Activated T-cell treated with anti-CD3 and anti-CD28 coated beads, Interleukin-2, amount 50 U/mL, for 48 hours (primary cell): ENCODE measurements at regions not wholly inside any gene's neighbourhood (a gene's known extent, or its start where the extent isn't known, plus 50 kb on each side); places are given as distances from the start of the nearest gene placed in this dataset.
"Not testable (repeated sequence)": the region's sequence is repeated elsewhere in the genome, so short reads cannot be mapped to it uniquely, and the experiment has no call there.

Experiments
- DNase-seq, 2 experiments: peaks; one replicate each; pipeline ENCODE4 v3.0.0-alpha.2; 2020

DNA sequence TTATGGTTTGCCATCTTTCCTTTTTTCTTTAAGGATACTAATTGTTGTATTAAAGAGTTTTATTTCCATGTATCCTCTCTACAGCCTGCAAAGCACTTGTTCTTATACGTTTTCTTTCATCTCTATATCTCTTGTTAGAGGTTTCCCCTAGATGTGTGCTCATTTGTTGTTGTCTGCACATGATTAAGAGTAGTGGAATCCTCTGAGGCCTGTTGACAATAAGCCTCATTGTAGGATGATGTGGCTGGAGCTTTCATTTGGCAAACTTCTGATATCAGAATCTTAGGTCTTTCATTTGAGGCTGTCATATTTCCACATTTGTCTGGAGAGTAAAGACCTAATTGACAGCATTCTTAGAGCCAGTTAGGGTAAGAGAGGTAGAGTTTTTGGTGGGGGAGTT is 506.0 kb downstream of the DIPK2A start:
- no peak for DNase-seq

DNA sequence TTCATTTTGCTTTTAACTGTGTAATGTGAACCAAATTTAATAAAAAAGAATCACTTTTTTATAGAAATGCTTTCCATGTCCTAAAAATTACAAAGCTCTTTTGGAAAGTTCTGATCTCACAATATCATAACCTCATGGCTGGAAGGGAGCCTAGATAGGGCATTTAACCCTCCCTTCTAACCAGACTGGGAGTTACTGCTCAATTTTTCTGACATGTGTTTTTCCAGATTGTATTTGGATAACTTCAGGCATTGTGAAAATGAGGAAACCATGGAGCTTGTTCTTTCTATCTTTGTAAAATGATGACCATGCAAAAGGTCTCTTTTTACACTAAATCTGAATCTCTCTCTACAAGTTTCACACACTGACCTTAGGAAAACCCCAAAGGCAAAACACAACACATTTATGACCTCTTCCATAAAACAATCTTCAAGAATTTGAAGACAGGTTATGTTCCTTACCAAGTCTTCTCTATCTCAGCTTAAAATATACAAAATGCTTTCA is 508.8 kb downstream of the DIPK2A start:
- DNase-seq: no peak

DNA sequence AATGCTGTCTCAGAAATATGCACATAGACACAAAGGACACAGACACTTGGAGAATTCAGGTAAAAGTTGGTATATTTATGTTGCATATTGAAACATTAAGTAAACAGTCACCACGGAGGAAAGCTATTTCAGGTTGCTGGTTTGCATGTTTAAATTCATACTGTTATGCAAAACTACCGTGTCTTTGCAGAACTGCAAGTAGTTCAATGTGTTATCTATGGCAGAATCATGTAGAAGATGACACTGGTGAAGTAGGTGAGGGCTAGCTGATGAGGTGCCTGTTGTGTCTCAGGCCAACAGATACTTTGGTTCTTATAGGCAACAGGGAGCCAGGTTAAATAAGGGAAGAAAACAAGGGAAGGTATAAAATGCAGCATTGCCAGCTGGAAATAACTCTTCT is 511.3 kb downstream of the DIPK2A start:
- DNase-seq: no peak

DNA sequence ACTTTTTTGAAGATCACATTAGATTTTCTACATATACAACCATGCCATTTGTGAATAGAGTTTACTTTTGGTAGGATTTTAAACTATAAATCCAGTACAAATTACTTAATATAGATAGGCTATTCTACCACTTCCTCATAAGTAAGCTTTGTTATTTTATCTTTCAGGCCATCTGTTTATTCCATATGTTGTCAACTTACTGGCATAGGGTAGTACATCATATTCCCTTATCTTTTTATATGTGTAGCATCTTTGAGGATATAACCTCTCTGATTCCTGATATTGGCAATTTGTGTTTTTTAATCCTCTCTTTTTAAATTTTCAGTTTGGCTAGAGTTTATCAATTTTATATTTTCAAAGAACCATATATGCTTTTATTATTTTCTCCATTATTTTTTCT is 515.4 kb downstream of the DIPK2A start:
- no peak for DNase-seq

DNA sequence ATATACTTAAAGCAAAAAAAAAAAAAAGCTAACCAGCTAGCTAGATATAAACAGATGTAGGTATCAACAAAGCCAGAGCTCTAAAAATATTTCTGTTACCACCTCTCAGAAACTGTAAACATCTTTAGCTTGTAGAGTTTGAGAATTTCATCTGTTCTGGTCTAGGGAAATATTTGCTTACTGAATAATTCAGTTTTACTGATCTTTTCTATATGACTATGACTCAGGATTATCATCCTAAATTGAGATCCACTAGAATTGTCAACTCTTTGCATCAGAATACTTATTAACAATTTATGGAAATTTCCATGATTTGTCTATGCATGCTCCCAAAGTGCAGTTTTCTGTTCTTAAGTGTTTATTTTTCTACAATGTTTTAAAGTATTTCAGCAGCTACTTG is 517.3 kb downstream of the DIPK2A start:
- DNase-seq: no peak

GRCh38 chr3:144491333-144491732 is 519.7 kb downstream of the DIPK2A start:
- no peak for DNase-seq

- DNase-seq: not testable (repeated sequence)
These were observed 523.0 kb downstream of the DIPK2A start for GRCh38 chr3:144494651-144495050.

DNA sequence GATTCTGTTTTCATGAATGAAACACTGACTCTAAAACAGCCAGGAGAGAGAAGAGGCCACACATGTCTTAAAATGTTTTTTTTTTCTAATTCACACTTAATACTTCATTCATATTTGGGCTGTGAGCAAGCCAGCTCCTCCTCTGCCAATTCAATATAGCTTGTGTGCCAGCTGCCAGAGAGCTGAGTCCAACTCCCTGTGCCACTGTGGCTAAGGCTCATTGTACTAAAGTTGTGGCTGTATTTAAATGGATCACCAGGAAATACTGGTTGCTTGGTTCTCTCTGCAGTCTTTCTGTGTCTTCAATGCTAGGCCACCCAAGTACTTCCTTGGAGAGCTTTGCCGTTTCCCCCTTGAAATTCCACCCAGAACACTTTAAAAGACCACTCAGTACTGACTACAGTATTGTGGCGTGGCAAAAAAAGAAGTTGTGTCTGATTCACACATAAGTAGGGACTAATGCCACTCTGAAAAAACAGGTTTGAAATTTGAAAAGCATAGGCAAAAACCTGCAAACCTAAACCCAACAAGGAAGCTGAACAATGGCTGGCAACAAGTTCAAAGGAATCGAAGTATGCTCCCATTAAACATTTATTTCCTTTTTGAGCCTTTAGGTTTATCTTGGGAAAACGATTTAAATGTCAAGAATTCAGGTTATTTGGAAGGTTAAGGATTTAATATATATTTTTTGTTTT is 524.7 kb downstream of the DIPK2A start:
- no peak for DNase-seq

DNA sequence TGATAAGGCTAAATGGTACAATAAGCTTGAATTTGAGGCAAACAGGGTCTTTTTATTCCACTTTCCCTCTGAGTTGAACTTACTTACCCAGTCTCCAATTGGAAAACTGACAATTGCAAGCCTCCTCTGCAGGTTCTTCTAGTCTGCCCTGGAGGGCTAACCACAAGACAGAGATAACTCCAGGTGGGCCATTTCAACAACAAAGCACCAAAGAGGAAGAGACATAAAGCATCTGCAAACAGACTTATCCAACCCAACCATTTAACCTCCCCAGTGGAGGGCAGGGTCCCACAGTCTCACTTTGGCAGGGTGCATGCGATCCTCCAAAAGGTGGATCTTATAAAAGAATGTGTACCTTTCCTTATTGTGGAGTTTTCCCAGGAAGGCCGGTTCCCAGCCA is 525.8 kb downstream of the DIPK2A start:
- no peak for DNase-seq

- no peak for DNase-seq
These were observed 527.6 kb downstream of the DIPK2A start for GRCh38 chr3:144499001-144499930.

- DNase-seq: no peak
These were observed 529.8 kb downstream of the DIPK2A start for GRCh38 chr3:144501467-144501866.

- DNase-seq: no peak
These were observed 530.8 kb downstream of the DIPK2A start for GRCh38 chr3:144502402-144502801.

DNA sequence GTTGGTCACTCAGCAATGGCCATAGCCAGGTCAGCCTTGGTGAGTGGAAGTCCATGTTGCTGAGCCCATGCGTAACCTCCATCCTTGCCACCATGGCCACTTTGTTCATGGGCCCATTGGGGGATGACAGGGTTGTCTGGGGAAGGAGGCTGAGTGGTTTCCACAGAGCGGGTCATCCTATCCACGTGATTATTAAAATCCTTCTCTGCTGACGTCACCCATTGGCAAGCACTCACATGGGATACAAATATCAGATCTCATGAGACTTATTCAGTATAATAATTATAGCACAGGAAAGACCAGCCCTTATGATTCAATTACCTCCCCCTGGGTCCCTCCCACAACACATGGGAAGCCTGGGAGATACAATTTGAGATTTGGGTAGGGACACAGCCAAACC is 534.8 kb downstream of the DIPK2A start:
- not testable (repeated sequence) for DNase-seq

- DNase-seq: no peak
These were observed 539.7 kb downstream of the DIPK2A start for GRCh38 chr3:144511346-144511745.

GRCh38 chr3:144516026-144516425 is 544.4 kb downstream of the DIPK2A start:
- DNase-seq: no peak

GRCh38 chr3:144516589-144516988 is 545.0 kb downstream of the DIPK2A start:
- no peak for DNase-seq

- no peak for DNase-seq
These were observed 549.5 kb downstream of the DIPK2A start for GRCh38 chr3:144521131-144521530.

- no peak for DNase-seq
These were observed 550.8 kb downstream of the DIPK2A start for GRCh38 chr3:144522456-144522855.

- DNase-seq: no peak
These were observed 551.8 kb downstream of the DIPK2A start for GRCh38 chr3:144523396-144523795.

DNA sequence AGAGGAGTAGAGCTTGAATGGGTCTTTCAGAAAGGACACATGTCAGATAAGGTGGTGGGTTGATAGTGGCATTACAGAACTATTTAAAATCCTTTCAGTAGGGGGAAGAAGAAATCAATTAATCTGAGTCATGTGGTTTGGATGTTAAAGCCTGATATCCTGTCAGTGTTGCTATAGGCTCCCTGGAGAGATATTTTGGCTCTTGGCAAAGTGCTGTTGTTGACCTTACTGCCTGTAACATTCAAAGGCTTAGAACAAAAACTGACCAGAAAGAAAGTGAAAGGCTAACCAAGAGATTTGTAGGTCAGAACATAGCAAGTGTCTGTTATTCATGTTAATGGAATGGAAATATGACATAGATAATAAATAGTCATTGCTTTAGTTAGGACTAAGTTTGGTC is 552.9 kb downstream of the DIPK2A start:
- no peak for DNase-seq

DNA sequence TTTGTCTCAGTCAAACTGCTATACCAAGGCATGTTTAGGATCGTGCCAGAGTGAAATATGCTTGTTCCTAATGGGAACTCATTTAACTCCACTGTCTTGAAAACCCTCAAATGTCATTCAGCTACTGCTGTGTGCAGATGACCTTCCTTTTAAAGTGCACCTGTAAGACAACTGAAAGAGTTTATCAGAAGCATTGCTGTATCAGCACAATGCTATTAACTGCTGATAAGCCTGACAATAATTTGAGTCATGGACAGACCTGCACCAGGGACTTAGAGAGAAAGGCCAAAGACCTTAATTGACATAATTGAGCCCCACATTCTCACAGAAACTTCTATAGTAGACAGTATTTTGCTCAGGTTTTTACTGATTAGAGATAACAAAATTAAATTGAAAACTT is 557.9 kb downstream of the DIPK2A start:
- no peak for DNase-seq

GRCh38 chr3:144544871-144545270 is 573.2 kb downstream of the DIPK2A start:
- no peak for DNase-seq

DNA sequence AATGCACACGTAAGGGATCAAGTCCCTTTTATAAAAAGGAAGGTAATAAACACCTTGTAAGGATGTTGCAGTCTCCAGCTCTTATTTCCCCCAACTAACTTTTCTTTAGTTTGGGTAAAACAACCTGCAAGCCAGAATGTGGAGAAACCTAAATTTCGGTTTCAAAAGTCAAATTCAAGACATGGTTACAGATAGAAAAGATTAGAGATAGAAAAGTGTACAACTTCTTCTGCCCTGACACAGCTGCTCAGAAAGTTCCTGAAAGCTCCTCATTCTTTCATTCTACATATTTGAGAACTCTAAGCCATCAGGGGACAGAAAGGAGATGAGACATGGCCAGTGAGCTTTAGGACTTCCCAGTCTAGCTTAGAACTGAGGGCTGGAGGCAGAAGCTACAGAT is 574.9 kb downstream of the DIPK2A start:
- DNase-seq: no peak

DNA sequence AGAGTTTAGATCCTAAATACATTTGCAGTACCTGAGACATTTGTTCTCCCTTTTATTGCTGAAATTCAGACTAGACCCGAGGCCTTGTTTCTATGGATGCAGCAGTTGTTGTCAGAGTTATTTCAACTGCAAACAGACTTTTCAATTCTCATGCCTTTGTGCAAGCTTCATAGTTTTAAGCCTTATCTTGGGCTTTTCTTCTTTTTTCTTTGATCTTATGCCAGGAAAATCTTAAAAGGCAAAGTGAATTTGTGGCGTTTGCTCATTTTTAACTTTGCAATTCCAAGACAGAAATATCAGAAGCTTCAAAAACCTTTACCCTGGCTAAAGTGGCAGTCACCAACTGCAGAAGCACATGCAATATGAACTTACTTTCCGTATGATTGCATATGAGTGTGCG is 576.7 kb downstream of the DIPK2A start:
- DNase-seq: no peak
